Natural killer cell (primary cell): ENCODE measurements at regions not wholly inside any gene's neighbourhood (a gene's known extent, or its start where the extent isn't known, plus 50 kb on each side); places are given as distances from the start of the nearest gene placed in this dataset.
A peak's percentile ranks its signal among the peaks of the same experiment; 100 is the strongest.
"Not testable (repeated sequence)": the region's sequence is repeated elsewhere in the genome, so short reads cannot be mapped to it uniquely, and the experiment has no call there.

Experiments used
- ATAC-seq, 3 donors: fragments of 150-1000 bp in 2 of 3; fragments of 200-7000 bp in 1 of 3; cut with Tn5 transposase; 1 replicate in 1 of 3; 2 replicates in 2 of 3; pipeline ENCODE4 v1.10.0; 2021; ENCODE audit warnings: mild to moderate bottlenecking in 2 of 3, moderate library complexity in 2 of 3
- DNase-seq, 2 donors: peaks; one replicate each; pipeline versions ENCODE4 v3.0.0 to v3.0.0-alpha.2; 2013 to 2021; ENCODE audit warnings: mixed read lengths in 1 of 2
- H3K27ac ChIP-seq: one replicate; pipeline ENCODE4 v1.5.1; 2013; ENCODE audit warnings: mild to moderate bottlenecking, low read length
- H3K27me3 ChIP-seq: one replicate; pipeline ENCODE4 v1.6.1; 2013; ENCODE audit warnings: low read length; ENCODE audit not compliant: control insufficient read depth, insufficient read depth
- H3K36me3 ChIP-seq: one replicate; pipeline ENCODE4 v1.6.1; 2013; ENCODE audit warnings: low read length; ENCODE audit not compliant: control insufficient read depth, insufficient read depth
- H3K4me1 ChIP-seq: one replicate; pipeline ENCODE4 v1.6.1; 2013; ENCODE audit warnings: low read length; ENCODE audit not compliant: control insufficient read depth, insufficient read depth
- H3K4me3 ChIP-seq: one replicate; pipeline ENCODE4 v1.5.1; 2013; ENCODE audit warnings: low read length
- H3K9me3 ChIP-seq: one replicate; pipeline ENCODE4 v1.6.1; 2013; ENCODE audit warnings: low read length; ENCODE audit not compliant: control insufficient read depth, insufficient read depth
- H3K27ac Mint-ChIP-seq, 2 donors: one replicate each; pipeline ENCODE4 v1.8.0; 2022; ENCODE audit warnings: mild to moderate bottlenecking in 2 of 2, mixed read lengths in 2 of 2, moderate library complexity in 1 of 2
- H3K27me3 Mint-ChIP-seq, 2 donors: one replicate each; pipeline ENCODE4 v1.8.0; 2022; ENCODE audit warnings: low read depth in 2 of 2, mixed read lengths in 2 of 2
- H3K36me3 Mint-ChIP-seq: one replicate; pipeline ENCODE4 v1.8.0; 2022; ENCODE audit warnings: mixed read lengths
- H3K4me1 Mint-ChIP-seq, 2 donors: one replicate each; pipeline ENCODE4 v1.8.0; 2022; ENCODE audit warnings: mixed read lengths in 2 of 2
- H3K4me3 Mint-ChIP-seq: one replicate; pipeline ENCODE4 v1.8.0; 2022; ENCODE audit warnings: mild to moderate bottlenecking, moderate library complexity, mixed read lengths
- H3K9me3 Mint-ChIP-seq, 2 donors: one replicate each; pipeline ENCODE4 v1.8.0; 2022; ENCODE audit warnings: mixed read lengths in 2 of 2
- CTCF ChIP-seq: fragments of 200-600 bp; IDR thresholded peaks from one replicate; pipeline ENCODE4 v1.8.0; 2022; ENCODE audit warnings: antibody characterized with exemption
- WGBS: methylation state at CpG from one replicate; pipeline ENCODE4 v1.1.7; 2013; ENCODE audit warnings: missing lambda C conversion rate; ENCODE audit not compliant: insufficient coverage; 5-methylcytosine and 5-hydroxymethylcytosine counted together
- intact Hi-C: fragments of 100-400 bp; cut with micrococcal nuclease; formaldehyde crosslinking; loops from one replicate; pipeline ENCODE4 v1.14.2; 2022

GRCh38 chrX:134311994-134312393 is 61.1 kb upstream of the PHF6 start:
- not testable (repeated sequence) for H3K9me3 Mint-ChIP-seq

GRCh38 chrX:134313418-134313817 is 59.7 kb upstream of the PHF6 start:
- Histone ChIP-seq H3K27me3 (no peaks in the 10 kb centered on the region), H3K4me1 (no peaks in the 10 kb centered on the region), H3K36me3 (no peaks in the 10 kb centered on the region), H3K4me3 (no peak overlapping the region), H3K9me3 (no peaks in the 10 kb centered on the region), H3K27ac (no peak overlapping the region)
- no peak overlapping the region for H3K4me3 Mint-ChIP-seq
- DNase-seq (no peak), ATAC-seq (no peak)
- H3K36me3 Mint-ChIP-seq: peaks cover 10% of the 10 kb centered on the region
- no peaks in the 10 kb centered on the region for H3K4me1 Mint-ChIP-seq
- peaks cover 0 to 24% of the 10 kb centered on the region in 2 donors for H3K27me3 Mint-ChIP-seq
- H3K27ac Mint-ChIP-seq: no peak overlapping the region
- no peak for TF ChIP-seq CTCF
- H3K9me3 Mint-ChIP-seq: peaks cover 8 to 9% of the 10 kb centered on the region in 2 donors
- intact Hi-C loops: no loop called here
- 93% methylated on average over 1 of the region's 1 CpG for WGBS

More at GRCh38 chrX:134311994-134312393, 61.1 kb upstream of the PHF6 start:
- H3K36me3 Mint-ChIP-seq, ATAC-seq, H3K4me3 ChIP-seq, H3K4me3 Mint-ChIP-seq, H3K4me1 ChIP-seq, H3K9me3 ChIP-seq, H3K27me3 ChIP-seq, H3K27ac ChIP-seq, intact Hi-C loops, DNase-seq, H3K4me1 Mint-ChIP-seq, H3K36me3 ChIP-seq: not testable (repeated sequence)
- peaks cover 0 to 10% of the 10 kb centered on the region in 2 donors for H3K27me3 Mint-ChIP-seq
- peak overlapping the region in 1 of 2 donors; percentile 54 for H3K27ac Mint-ChIP-seq

GRCh38 chrX:134315866-134316265 is 57.2 kb upstream of the PHF6 start:
- intact Hi-C loops: no loop called here
- Mint-ChIP-seq H3K4me1 (no peaks in the 10 kb centered on the region), H3K27me3 (peaks cover 0 to 36% of the 10 kb centered on the region in 2 donors), H3K27ac (no peak overlapping the region), H3K4me3 (no peak overlapping the region), H3K9me3 (peaks cover 8 to 9% of the 10 kb centered on the region in 2 donors), H3K36me3 (peaks cover 10% of the 10 kb centered on the region)
- Histone ChIP-seq H3K9me3 (no peaks in the 10 kb centered on the region), H3K36me3 (no peaks in the 10 kb centered on the region), H3K27me3 (no peaks in the 10 kb centered on the region), H3K27ac (no peak overlapping the region), H3K4me3 (no peak overlapping the region), H3K4me1 (no peaks in the 10 kb centered on the region)
- no peak for TF ChIP-seq CTCF
- DNase-seq (no peak), ATAC-seq (no peak)
- 93% methylated on average over 3 of the region's 3 CpGs for WGBS
